Thymus (tissue), 11 donors: ENCODE measurements at regions not wholly inside any gene's neighbourhood (a gene's known extent, or its start where the extent isn't known, plus 50 kb on each side); places are given as distances from the start of the nearest gene placed in this dataset.

Experiments used
- DNase-seq, 9 donors: peaks; one replicate each; pipeline ENCODE4 v3.0.0-alpha.2; 2013; ENCODE audit warnings: low spot score in 9 of 9, low read depth in 6 of 9, missing footprints in 1 of 9
- H3K27ac ChIP-seq, 2 donors: one replicate each; pipeline ENCODE4 v1.5.1; 2013; ENCODE audit warnings: control low read depth in 1 of 2, low read depth in 1 of 2, low read length in 1 of 2, mild to moderate bottlenecking in 1 of 2, moderate library complexity in 1 of 2
- H3K27me3 ChIP-seq, 2 donors: one replicate each; pipeline ENCODE4 v1.5.1; 2013; ENCODE audit warnings: low read length in 1 of 2; ENCODE audit not compliant: control insufficient read depth in 2 of 2, insufficient read depth in 1 of 2
- H3K36me3 ChIP-seq, 2 donors: one replicate each; pipeline ENCODE4 v1.5.1; 2013; ENCODE audit warnings: low read length in 1 of 2, mild to moderate bottlenecking in 1 of 2, moderate library complexity in 1 of 2; ENCODE audit not compliant: control insufficient read depth in 2 of 2, insufficient read depth in 2 of 2
- H3K4me1 ChIP-seq, 2 donors: one replicate each; pipeline ENCODE4 v1.5.1; 2013; ENCODE audit warnings: low read length in 2 of 2; ENCODE audit not compliant: control insufficient read depth in 2 of 2, insufficient read depth in 2 of 2
- H3K4me3 ChIP-seq, 2 donors: one replicate each; pipeline ENCODE4 v1.5.1; 2013; ENCODE audit warnings: low read length in 2 of 2, control low read depth in 1 of 2, mild to moderate bottlenecking in 1 of 2
- H3K9me3 ChIP-seq, 2 donors: one replicate each; pipeline ENCODE4 v1.5.1; 2013; ENCODE audit warnings: low read length in 1 of 2, mild to moderate bottlenecking in 1 of 2; ENCODE audit not compliant: control insufficient read depth in 2 of 2, insufficient read depth in 1 of 2
- WGBS: extraction: QIAGEN DNeasy Blood & Tissue Kit; methylation state at CpG from one replicate; pipeline ENCODE4 v1.1.7; 2013; 5-methylcytosine and 5-hydroxymethylcytosine counted together
- donor health status: healthy.

DNA sequence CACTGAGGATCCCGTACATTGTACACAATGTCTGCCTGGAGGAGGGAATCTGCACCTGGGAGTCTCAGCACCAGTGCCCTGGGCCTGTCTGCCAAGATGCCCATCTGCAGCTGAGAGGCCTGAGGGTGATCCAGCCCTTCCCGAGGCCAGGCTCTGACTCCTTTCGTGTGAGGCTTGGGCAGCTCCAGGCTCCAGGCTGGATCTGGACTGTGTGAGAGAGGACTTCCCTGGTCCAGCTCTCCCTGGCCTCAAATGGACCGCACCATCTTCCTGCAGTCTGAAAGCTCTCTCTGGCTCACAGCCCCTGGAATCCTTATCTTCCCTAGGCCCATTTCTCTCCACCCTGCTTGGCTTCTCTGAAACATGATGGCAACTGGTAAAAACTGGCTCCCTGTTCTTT, 324.6 kb downstream of the DYSF start:
- Histone ChIP-seq H3K27ac (no peak overlapping the region), H3K4me1 (no peaks in the 10 kb centered on the region), H3K36me3 (no peaks in the 10 kb centered on the region), H3K9me3 (no peaks in the 10 kb centered on the region), H3K27me3 (no peaks in the 10 kb centered on the region), H3K4me3 (no peak overlapping the region)
- DNase-seq: no peak
- WGBS: 92% methylated on average over 4 of the region's 4 CpGs

GRCh38 chr2:71776227-71776626, 322.9 kb downstream of the DYSF start:
- Histone ChIP-seq H3K9me3 (no peaks in the 10 kb centered on the region), H3K4me3 (no peak overlapping the region), H3K36me3 (no peaks in the 10 kb centered on the region), H3K27me3 (no peaks in the 10 kb centered on the region), H3K27ac (no peak overlapping the region), H3K4me1 (no peaks in the 10 kb centered on the region)
- WGBS: 82% methylated on average over 3 of the region's 3 CpGs
- no peak for DNase-seq

DNA sequence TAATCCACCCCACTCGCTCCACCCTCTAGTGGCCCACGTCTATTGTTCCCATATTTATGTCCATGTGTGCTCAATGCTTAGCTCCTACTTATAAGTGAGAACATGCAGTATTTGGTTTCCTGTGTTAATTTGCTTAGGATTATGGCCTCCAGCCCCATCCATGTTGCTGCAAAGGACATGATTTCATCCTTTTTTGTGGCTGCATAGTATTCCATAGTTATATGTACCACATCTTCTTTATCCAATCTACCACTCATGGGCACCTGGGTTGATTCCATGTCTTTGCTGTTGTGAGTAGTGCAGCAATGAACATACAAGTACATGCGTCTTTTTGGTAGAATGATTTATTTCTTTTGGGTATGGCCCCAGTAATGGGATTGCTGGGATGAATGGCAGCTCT, 319.9 kb downstream of the DYSF start:
- H3K27me3 ChIP-seq: no peaks in the 10 kb centered on the region
- DNase-seq: no peak
- H3K27ac ChIP-seq: no peak overlapping the region
- no peaks in the 10 kb centered on the region for H3K4me1 ChIP-seq
- H3K9me3 ChIP-seq: peaks cover 0 to 3% of the 10 kb centered on the region in 2 donors
- 96% methylated on average over 3 of the region's 3 CpGs for WGBS
- H3K4me3 ChIP-seq: no peak overlapping the region
- H3K36me3 ChIP-seq: no peaks in the 10 kb centered on the region

GRCh38 chr2:71772510-71773172, 319.3 kb downstream of the DYSF start:
- no peaks in the 10 kb centered on the region for H3K27me3 ChIP-seq
- no peak overlapping the region for H3K27ac ChIP-seq
- H3K36me3 ChIP-seq: no peaks in the 10 kb centered on the region
- no peaks in the 10 kb centered on the region for H3K4me1 ChIP-seq
- H3K9me3 ChIP-seq: peaks cover 0 to 3% of the 10 kb centered on the region in 2 donors
- 99% methylated on average over 4 of the region's 4 CpGs for WGBS
- H3K4me3 ChIP-seq: no peak overlapping the region
- no peak for DNase-seq

GRCh38 chr2:71767663-71768062, 314.3 kb downstream of the DYSF start:
- Histone ChIP-seq H3K27me3 (no peaks in the 10 kb centered on the region), H3K36me3 (no peaks in the 10 kb centered on the region), H3K4me3 (no peak overlapping the region), H3K9me3 (peaks cover 0 to 3% of the 10 kb centered on the region in 2 donors), H3K4me1 (no peaks in the 10 kb centered on the region), H3K27ac (no peak overlapping the region)
- DNase-seq: no peak
- WGBS: 98% methylated on average over 1 of the region's 1 CpG

GRCh38 chr2:71759060-71759459, 305.7 kb downstream of the DYSF start:
- Histone ChIP-seq H3K4me3 (no peak overlapping the region), H3K4me1 (no peaks in the 10 kb centered on the region), H3K27me3 (no peaks in the 10 kb centered on the region), H3K9me3 (no peaks in the 10 kb centered on the region), H3K36me3 (no peaks in the 10 kb centered on the region), H3K27ac (no peak overlapping the region)
- 83% methylated on average over 6 of the region's 6 CpGs for WGBS
- no peak for DNase-seq

GRCh38 chr2:71757351-71757750, 304.0 kb downstream of the DYSF start:
- H3K9me3 ChIP-seq: no peaks in the 10 kb centered on the region
- no peaks in the 10 kb centered on the region for H3K4me1 ChIP-seq
- WGBS: 63% methylated on average over 9 of the region's 9 CpGs
- no peak overlapping the region for H3K27ac ChIP-seq
- no peaks in the 10 kb centered on the region for H3K36me3 ChIP-seq
- no peaks in the 10 kb centered on the region for H3K27me3 ChIP-seq
- no peak for DNase-seq
- no peak overlapping the region for H3K4me3 ChIP-seq

DNA sequence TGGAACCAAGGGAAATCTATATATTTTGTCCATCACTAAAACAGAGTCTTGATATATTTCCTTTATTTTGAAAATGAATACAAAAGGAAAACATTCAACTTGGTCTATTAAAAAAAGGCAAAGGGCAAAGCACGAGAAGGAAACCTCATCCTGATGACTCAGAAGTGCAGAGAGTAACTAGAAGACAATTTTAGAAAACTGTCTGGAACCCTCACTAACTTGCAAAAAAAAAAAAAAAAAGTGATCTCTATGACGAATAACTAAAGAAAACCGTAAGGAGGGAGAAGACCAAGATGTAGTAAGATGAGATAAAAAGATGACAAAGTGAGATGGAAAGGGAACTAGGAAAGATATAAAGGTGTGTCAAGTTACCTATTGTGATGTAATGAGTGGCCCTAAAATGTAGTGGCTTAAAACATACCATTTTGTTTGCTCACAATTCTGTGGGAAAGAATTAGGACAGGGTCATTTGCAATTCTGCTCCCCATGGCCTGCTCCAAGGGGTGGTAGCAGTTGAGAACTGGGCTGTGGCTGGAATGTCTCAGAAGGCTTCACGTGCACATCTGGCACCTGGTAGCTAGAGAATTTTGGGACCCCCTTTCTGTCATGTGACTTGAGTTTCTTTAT, 303.0 kb downstream of the DYSF start:
- DNase-seq: no peak
- 74% methylated on average over 4 of the region's 4 CpGs for WGBS
- no peaks in the 10 kb centered on the region for H3K9me3 ChIP-seq
- no peak overlapping the region for H3K4me3 ChIP-seq
- H3K27me3 ChIP-seq: no peaks in the 10 kb centered on the region
- H3K4me1 ChIP-seq: no peaks in the 10 kb centered on the region
- no peaks in the 10 kb centered on the region for H3K36me3 ChIP-seq
- H3K27ac ChIP-seq: no peak overlapping the region

- H3K4me1 ChIP-seq: no peaks in the 10 kb centered on the region
- H3K27me3 ChIP-seq: no peaks in the 10 kb centered on the region
- no peak for DNase-seq
- no peak overlapping the region for H3K27ac ChIP-seq
- H3K4me3 ChIP-seq: no peak overlapping the region
- no peaks in the 10 kb centered on the region for H3K9me3 ChIP-seq
- H3K36me3 ChIP-seq: no peaks in the 10 kb centered on the region
These were observed 298.2 kb downstream of the DYSF start for GRCh38 chr2:71751590-71751989.
